Vagina (tissue), 2 donors: ENCODE measurements at regions not wholly inside any gene's neighbourhood (a gene's known extent, or its start where the extent isn't known, plus 50 kb on each side); places are given as distances from the start of the nearest gene placed in this dataset.
"Not testable (repeated sequence)": the region's sequence is repeated elsewhere in the genome, so short reads cannot be mapped to it uniquely, and the experiment has no call there.

Source experiments
- DNase-seq, 2 donors: peaks; one replicate each; pipeline ENCODE4 v3.0.0-alpha.2; 2017; ENCODE audit errors: extremely low spot score in 2 of 2
- H3K27ac ChIP-seq: fragments of 200-600 bp; sonication (generic); one replicate; pipeline ENCODE4 v1.5.1; 2019
- H3K27me3 ChIP-seq: fragments of 200-600 bp; sonication (generic); one replicate; pipeline ENCODE4 v1.5.1; 2019
- H3K36me3 ChIP-seq, 2 donors: fragments of 200-600 bp; sonication (generic); one replicate each; pipeline ENCODE4 v1.5.1; 2017 to 2019
- H3K4me1 ChIP-seq: fragments of 200-600 bp; sonication (generic); one replicate; pipeline ENCODE4 v1.5.1; 2019
- H3K4me3 ChIP-seq, 2 donors: fragments of 200-600 bp; sonication (generic); 1 replicate in 1 of 2; 2 replicates in 1 of 2; pipeline ENCODE4 v1.5.1; 2016 to 2019
- H3K9me3 ChIP-seq: fragments of 200-600 bp; sonication (generic); one replicate; pipeline ENCODE4 v1.5.1; 2019
- POLR2A ChIP-seq, 2 donors: fragments of 450-650 bp; IDR thresholded peaks; one replicate each; pipeline ENCODE4 v1.6.1; 2017; ENCODE audit warnings: antibody characterized with exemption in 2 of 2, mild to moderate bottlenecking in 2 of 2, moderate library complexity in 2 of 2
- POLR2AphosphoS5 ChIP-seq, 2 donors: sonication (generic); formaldehyde crosslinking; IDR thresholded peaks; one replicate each; pipeline ENCODE4 v1.9.0; 2017; ENCODE audit warnings: antibody characterized with exemption in 2 of 2, mild to moderate bottlenecking in 2 of 2, low read depth in 1 of 2; ENCODE audit not compliant: insufficient read depth in 1 of 2
- intact Hi-C: fragments of 100-400 bp; cut with DNase I; formaldehyde crosslinking; loops from one replicate; pipeline ENCODE4 v1.15.1; 2023
- TF ChIP-seq, protein P1 (sequence below), 3 experiments: fragments of 450-650 bp in 2 of 3; fragments of 200-600 bp in 1 of 3; sonication (generic) in 1 of 3; IDR thresholded peaks; one replicate each; pipeline ENCODE4 v1.5.1; 2017 to 2019; ENCODE audit warnings: antibody characterized with exemption in 3 of 3, mild to moderate bottlenecking in 2 of 3, moderate library complexity in 2 of 3

DNA sequence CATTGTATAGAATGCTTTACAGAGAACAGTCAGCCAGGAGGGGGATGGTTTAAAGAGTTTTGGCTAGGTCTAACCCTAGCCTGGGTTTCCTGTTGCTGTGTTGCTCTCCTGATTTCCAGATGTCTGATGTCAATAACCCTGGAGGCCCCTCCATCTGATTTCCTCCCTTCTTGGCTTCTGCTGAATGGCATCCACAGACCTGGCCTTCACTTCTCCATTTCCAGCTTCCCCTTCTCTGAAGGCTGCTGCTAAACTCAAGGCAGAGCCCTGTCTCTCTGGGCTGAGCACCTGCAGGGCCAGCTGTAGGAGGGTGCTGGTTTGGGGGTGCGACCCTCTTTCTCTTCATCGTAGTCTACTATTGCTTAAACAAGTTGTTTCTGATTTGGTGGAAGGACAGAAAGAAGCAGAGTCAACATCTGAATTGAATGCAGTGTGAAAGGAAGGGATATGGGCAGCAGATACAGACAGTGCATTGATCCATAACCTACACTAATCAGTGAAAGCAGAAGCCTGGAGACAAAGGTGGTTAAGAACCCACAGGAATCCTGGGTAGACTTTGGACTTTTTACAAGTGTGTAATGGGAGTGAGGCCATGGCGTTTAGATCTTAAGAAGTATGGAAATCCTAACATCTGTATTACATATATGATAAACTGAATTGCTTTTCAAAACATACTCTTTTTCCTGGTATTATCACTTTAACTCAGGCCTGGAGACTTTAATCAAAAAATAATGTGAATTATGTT is 153.6 kb downstream of the HRH4 start:
- TF ChIP-seq POLR2A (IDR thresholded peaks at IDR 0.05) (no peak), POLR2AphosphoS5 (IDR thresholded peaks at IDR 0.05; ENCODE audit: insufficient read depth in 1 of 2, low read depth in 1 of 2) (no peak)
- TF ChIP-seq, protein P1, sequence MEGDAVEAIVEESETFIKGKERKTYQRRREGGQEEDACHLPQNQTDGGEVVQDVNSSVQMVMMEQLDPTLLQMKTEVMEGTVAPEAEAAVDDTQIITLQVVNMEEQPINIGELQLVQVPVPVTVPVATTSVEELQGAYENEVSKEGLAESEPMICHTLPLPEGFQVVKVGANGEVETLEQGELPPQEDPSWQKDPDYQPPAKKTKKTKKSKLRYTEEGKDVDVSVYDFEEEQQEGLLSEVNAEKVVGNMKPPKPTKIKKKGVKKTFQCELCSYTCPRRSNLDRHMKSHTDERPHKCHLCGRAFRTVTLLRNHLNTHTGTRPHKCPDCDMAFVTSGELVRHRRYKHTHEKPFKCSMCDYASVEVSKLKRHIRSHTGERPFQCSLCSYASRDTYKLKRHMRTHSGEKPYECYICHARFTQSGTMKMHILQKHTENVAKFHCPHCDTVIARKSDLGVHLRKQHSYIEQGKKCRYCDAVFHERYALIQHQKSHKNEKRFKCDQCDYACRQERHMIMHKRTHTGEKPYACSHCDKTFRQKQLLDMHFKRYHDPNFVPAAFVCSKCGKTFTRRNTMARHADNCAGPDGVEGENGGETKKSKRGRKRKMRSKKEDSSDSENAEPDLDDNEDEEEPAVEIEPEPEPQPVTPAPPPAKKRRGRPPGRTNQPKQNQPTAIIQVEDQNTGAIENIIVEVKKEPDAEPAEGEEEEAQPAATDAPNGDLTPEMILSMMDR (IDR thresholded peaks at IDR 0.05), result no peak
- Histone ChIP-seq H3K4me1 (no peaks in the 10 kb centered on the region), H3K27me3 (no peaks in the 10 kb centered on the region), H3K9me3 (no peaks in the 10 kb centered on the region), H3K4me3 (no peak overlapping the region), H3K27ac (no peak overlapping the region), H3K36me3 (no peaks in the 10 kb centered on the region)
- intact Hi-C loops, result no loop called here
- DNase-seq, result no peak

DNA sequence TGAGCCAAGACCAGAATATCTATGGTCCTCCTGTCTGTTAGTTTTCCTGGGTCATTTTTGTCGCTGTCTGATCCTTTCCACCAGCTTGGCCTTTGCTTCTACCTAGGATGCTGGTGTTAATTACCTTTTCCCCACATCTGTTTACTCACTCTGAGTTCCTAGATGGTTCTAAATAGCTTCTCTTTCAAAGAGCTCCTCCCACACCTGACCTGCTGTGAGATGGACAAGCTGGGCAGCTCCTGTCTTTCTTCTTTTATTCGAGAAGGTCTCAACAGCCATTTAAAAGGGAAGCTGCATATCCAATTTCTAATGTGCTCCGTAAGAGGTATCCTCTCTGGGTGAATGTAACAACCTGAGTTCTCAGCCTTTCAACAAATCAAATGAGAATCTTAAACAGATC is 156.2 kb downstream of the HRH4 start:
- Histone ChIP-seq H3K27me3 (no peaks in the 10 kb centered on the region), H3K9me3 (no peaks in the 10 kb centered on the region), H3K4me1 (no peaks in the 10 kb centered on the region), H3K36me3 (no peaks in the 10 kb centered on the region), H3K27ac (no peak overlapping the region), H3K4me3 (no peak overlapping the region)
- DNase-seq, result no peak
- intact Hi-C loops, result no loop called here
- TF ChIP-seq POLR2AphosphoS5 (IDR thresholded peaks at IDR 0.05; ENCODE audit: insufficient read depth in 1 of 2, low read depth in 1 of 2), result no peak
- TF ChIP-seq, protein P1 (IDR thresholded peaks at IDR 0.05), result no peak
- no peak for TF ChIP-seq POLR2A (IDR thresholded peaks at IDR 0.05)

DNA sequence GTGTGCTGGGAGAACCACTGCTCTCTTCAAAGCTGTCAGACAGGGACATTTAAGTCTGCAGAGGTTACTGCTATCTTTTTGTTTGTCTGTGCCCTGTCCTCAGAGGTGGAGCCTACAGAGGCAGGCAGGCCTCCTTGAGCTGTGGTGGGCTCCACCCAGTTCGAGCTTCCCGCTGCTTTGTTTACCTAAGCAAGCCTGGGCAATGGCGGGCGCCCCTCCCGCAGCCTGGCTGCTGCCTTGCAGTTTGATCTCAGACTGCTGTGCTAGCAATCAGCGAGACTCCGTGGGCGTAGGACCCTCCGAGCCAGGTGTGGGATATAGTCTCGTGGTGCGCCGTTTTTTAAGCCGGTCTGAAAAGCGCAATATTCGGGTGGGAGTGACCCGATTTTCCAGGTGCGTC is 164.0 kb downstream of the HRH4 start:
- H3K27me3 ChIP-seq, DNase-seq, H3K4me3 ChIP-seq, H3K27ac ChIP-seq, H3K4me1 ChIP-seq, H3K36me3 ChIP-seq, H3K9me3 ChIP-seq, intact Hi-C loops: not testable (repeated sequence)

DNA sequence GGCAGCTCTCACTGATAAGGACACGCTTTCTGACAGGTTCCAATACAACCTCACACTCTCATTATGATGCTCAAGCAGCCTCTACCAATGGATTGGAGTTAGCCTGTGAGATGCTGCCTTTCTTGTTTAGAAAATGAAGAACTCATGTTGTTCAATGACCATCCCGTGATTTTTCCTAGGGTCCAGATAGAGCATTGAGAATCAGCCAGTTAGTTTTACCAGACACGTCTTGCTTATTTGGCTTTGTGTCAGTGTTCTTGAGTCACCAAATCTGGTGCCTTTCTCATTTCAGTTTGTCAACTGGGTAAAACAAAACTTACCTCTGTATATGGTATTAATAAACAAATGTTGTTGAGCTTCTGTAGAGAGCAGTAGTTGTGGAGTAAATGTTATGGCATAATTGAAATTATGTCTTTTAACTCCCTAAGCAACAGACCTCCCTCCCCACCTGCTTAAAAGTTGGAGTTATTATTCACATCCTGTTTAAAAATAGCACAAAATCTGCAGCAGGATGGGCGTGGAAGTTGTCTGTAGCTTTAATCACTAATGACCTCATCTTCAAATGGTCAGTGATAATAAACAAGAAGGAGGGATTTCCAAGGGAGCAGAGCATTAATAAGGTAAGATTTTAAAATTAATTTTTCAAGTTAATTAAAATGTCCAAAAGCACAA is 167.3 kb downstream of the HRH4 start:
- Histone ChIP-seq H3K4me3 (no peak overlapping the region), H3K9me3 (no peaks in the 10 kb centered on the region), H3K36me3 (no peaks in the 10 kb centered on the region), H3K27me3 (no peaks in the 10 kb centered on the region), H3K27ac (no peak overlapping the region), H3K4me1 (no peaks in the 10 kb centered on the region)
- intact Hi-C loops, result no loop called here
- no peak for TF ChIP-seq POLR2A (IDR thresholded peaks at IDR 0.05)
- no peak for TF ChIP-seq POLR2AphosphoS5 (IDR thresholded peaks at IDR 0.05; ENCODE audit: insufficient read depth in 1 of 2, low read depth in 1 of 2)
- TF ChIP-seq, protein P1 (IDR thresholded peaks at IDR 0.05), result no peak
- DNase-seq, result no peak

DNA sequence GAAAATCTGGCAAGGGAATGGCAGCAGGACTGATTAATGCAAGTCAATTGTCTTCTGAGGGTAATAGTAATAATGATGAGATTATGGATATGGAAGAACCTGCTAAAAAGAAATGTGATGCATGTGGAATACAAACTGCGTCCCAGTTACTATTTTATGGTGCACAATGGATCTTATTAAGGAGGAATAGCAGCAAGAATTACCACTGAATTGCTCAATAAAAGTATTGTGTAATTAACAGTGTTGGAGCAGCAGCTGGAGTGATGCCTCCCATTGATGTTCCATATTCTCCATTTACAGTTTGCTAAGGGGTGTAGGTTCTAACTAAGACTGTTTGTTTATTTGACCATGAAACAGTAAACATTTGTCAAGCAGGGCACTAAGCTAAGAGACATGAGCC is 167.9 kb downstream of the HRH4 start:
- H3K36me3 ChIP-seq, result no peaks in the 10 kb centered on the region
- no peak overlapping the region for H3K4me3 ChIP-seq
- TF ChIP-seq POLR2AphosphoS5 (IDR thresholded peaks at IDR 0.05; ENCODE audit: insufficient read depth in 1 of 2, low read depth in 1 of 2), result no peak
- TF ChIP-seq, protein P1 (IDR thresholded peaks at IDR 0.05), result no peak
- no peak for TF ChIP-seq POLR2A (IDR thresholded peaks at IDR 0.05)
- no peak overlapping the region for H3K27ac ChIP-seq
- no peak for DNase-seq
- no peaks in the 10 kb centered on the region for H3K27me3 ChIP-seq
- H3K9me3 ChIP-seq, result no peaks in the 10 kb centered on the region
- no peaks in the 10 kb centered on the region for H3K4me1 ChIP-seq
- intact Hi-C loops, result no loop called here
